AG09309 (cell line): ENCODE measurements at regions not wholly inside any gene's neighbourhood (a gene's known extent, or its start where the extent isn't known, plus 50 kb on each side); places are given as distances from the start of the nearest gene placed in this dataset.
A peak's percentile ranks its signal among the peaks of the same experiment; 100 is the strongest.

ENCODE experiments used
- DNase-seq: peaks from one replicate; pipeline ENCODE4 v3.0.0-alpha.2; 2010; ENCODE audit warnings: low read depth
- H3K4me3 ChIP-seq: 2 replicates; pipeline ENCODE4 v1.5.1; 2011; ENCODE audit warnings: mild to moderate bottlenecking, low read depth, low read length, moderate library complexity; ENCODE audit not compliant: control insufficient read depth
- TF ChIP-seq, protein P1 (sequence below): IDR thresholded peaks from 2 replicates; pipeline ENCODE4 v1.5.1; 2011; ENCODE audit warnings: mild to moderate bottlenecking, low read depth, low read length, inconsistent platforms; ENCODE audit not compliant: insufficient read depth, control insufficient read depth; ENCODE audit errors: missing control alignments

DNA sequence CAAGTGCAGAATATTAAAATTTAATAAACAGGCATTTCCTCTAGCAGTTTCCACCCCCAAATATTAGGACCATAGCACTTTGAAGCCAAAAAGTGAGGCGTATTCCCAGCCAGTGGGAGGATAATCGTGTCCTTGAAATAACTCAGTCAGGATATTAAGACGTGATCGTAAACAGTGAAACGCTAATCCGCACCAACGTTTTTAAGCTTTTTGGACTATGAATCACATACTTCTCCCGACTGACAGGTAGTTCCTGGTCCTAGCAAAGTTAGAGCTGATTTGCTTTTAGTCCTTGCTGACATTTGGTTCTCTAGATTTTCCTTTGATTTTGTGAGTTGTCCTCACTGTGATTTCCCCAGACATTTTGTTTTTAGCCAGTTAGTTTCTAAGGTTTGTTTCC, 197.1 kb upstream of the ARHGAP20 start:
- DNase-seq = no peak
- TF ChIP-seq, protein P1, sequence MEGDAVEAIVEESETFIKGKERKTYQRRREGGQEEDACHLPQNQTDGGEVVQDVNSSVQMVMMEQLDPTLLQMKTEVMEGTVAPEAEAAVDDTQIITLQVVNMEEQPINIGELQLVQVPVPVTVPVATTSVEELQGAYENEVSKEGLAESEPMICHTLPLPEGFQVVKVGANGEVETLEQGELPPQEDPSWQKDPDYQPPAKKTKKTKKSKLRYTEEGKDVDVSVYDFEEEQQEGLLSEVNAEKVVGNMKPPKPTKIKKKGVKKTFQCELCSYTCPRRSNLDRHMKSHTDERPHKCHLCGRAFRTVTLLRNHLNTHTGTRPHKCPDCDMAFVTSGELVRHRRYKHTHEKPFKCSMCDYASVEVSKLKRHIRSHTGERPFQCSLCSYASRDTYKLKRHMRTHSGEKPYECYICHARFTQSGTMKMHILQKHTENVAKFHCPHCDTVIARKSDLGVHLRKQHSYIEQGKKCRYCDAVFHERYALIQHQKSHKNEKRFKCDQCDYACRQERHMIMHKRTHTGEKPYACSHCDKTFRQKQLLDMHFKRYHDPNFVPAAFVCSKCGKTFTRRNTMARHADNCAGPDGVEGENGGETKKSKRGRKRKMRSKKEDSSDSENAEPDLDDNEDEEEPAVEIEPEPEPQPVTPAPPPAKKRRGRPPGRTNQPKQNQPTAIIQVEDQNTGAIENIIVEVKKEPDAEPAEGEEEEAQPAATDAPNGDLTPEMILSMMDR = no peak
- no peak overlapping the region for H3K4me3 ChIP-seq

DNA sequence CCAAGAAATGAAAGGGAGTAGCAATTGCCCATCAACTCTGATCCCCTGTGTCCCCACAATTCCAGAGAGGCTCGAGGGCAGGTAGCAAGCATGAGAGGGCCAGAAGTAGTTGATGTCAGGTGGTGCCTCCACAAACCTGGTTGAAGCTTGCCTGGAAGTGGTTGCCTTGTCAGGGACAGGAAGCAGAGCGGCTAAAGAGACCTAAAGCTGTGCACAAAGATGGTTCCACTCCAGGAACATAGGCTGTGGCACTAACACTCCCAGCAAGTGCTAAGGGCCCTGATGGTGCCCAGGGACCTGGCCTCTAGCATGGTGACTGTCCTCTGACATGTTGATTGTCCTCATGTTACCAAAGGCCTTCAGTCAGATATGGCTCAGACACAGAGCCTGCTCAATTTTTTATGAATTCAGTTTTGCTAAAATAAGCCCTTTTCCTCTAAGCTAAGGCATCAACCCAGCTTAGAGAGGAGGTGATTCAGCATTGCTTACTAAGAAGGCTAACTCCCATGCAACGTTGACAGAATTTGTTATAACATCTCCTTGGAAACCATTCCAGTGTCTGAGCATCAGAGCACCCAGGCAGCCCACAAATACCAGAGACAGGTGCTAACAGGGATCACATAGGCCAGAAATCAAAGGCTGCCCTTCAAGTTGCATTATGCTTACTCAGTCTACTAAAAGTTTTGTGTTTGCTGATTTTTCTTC, 196.3 kb upstream of the ARHGAP20 start:
- TF ChIP-seq, protein P1 = no peak

DNA sequence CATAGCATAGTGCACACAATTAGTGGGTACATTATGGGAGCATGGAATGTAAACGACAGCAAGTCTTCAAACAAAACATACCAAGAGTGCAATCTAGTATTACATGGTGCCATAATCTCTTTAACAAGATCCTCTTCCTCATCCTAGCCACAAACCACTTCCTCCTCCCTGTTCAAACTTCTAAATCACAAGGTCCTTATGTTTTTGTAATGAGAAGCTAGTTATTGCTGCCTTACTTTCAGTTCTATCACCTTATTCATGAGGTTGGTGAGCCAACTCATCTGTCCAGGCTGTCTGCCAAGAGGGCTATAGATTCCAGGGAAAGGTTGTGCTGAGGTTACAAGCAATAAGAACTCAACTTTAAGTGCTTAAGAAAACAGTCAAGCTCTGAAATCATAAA, 195.4 kb upstream of the ARHGAP20 start:
- DNase-seq = peak; percentile 83
- no peak overlapping the region for H3K4me3 ChIP-seq
- TF ChIP-seq, protein P1 = no peak

More for the DNA sequence above, 196.3 kb upstream of the ARHGAP20 start:
- H3K4me3 ChIP-seq = no peak overlapping the region
- peak; percentile 59 for DNase-seq

DNA sequence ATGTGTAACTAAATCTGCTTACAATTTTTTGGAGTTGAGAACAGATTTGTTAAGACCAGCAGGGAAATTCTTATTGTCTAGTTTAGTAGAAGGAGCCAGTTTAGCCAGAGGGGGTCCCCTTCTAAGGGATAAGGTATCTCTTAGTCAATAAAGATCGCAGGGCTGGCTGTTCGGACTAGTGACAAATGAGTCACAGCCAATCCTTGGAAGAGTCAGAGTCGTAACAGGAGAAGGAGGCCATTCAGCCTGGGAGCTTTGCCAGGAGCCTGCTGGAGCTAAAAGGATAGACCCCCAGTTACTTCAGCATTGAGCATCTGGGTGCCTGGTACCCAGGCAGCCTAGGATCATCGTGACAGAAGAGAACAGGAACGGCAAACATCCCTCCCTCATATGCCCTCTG, 191.6 kb upstream of the ARHGAP20 start:
- TF ChIP-seq, protein P1 = no peak
- no peak for DNase-seq
- H3K4me3 ChIP-seq = no peak overlapping the region

DNA sequence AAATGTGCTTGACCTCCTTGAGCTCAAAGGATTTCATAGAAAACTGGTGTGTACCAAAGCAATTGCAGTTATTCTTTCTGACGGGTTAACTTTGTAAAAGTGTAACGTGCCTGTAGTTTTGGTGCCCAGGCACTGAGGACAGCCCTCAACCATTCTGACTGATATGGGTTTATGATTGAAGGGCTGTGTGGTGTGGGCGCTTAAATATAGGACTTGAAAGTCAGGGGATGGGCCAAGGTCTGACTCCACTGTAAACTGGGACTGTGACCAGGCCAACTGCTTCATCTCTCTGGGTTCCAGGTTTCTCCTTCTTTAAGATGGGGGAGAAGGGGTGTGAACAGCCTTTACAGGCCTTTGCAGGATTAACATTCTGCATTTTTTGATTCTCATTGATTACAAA, 191.1 kb upstream of the ARHGAP20 start:
- DNase-seq = no peak
- TF ChIP-seq, protein P1 = no peak
- H3K4me3 ChIP-seq = no peak overlapping the region

DNA sequence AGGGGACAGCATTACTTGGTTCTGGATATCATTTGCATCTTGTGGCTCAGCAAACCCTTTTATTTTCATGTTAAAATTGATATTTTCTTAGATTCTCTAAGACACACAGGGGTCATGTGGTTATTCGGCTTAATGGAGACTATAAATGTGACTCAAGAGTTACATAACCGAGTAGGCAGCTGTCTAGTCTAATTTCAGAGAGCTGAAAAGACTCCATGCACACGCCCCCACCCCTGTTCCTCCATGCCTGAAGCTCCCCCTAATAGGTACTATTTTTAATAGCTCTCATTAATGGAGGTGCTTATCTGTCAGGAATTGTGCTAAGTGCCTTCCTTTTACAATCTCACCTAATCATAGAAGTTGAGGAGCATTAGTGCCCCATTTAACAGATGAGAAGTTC, 189.2 kb upstream of the ARHGAP20 start:
- TF ChIP-seq, protein P1 = no peak
- no peak for DNase-seq
- no peak overlapping the region for H3K4me3 ChIP-seq

DNA sequence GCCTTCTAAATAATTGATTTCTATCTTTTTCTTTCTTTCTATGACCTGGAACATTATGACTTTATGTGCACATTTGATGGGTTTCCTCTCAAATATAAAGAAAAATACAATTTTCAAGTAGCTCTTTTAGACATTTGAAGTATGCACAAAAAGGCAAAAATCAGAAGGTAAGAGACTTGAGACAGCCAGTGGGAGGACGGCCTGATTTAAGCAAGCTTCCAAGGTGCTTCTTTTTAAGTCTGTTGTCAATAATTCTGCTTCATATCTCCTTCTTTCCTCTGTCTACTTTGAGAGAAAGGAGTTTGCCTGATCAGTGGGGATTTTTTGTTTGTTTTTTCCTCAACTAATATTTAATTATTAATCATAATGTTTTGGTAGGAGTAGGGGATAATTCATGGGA, 188.2 kb upstream of the ARHGAP20 start:
- TF ChIP-seq, protein P1 = no peak
- DNase-seq = no peak
- no peak overlapping the region for H3K4me3 ChIP-seq
